ENCODE measurements at regions not wholly inside any gene's neighbourhood (a gene's known extent, or its start where the extent isn't known, plus 50 kb on each side); places are given as distances from the start of the nearest gene placed in this dataset.
"Not testable (repeated sequence)": the region's sequence is repeated elsewhere in the genome, so short reads cannot be mapped to it uniquely, and the experiment has no call there.

DNA sequence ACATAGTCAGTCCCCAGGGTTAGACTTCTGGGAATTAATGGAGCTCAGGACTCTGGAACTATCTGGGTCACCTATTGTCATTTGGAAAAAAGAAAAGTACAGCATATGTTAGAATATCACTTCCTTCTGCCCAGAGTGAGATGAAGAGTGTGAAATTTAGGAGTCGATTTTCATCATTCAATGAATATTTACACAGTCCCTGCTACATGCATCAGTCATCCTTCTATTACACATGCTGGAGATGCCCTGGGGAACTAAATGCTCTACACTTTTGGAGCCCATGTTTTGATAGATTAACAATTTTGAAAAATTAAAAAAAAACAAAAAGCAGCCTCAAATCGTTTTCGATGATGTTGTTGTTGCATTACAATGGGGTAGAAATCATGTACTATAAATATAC, 315.4 kb downstream of the ALDH8A1 start:
- Histone ChIP-seq H3K79me2 (ENCODE audit: control insufficient read depth, insufficient read depth, low read length) (no peaks in the 10 kb centered on the region), H4K20me1 (replicated peaks; ENCODE audit: control insufficient read depth, extremely low read depth, insufficient read depth, low read length) (no peaks in the 10 kb centered on the region), H2AFZ (ENCODE audit: low read depth, low read length) (no peak overlapping the region), H3K4me3 (replicated peaks in 1 of 3; ENCODE audit: insufficient read depth in 1 of 3, low read depth in 1 of 3, low read length in 3 of 3) (no peak overlapping the region), H3K9me3 (replicated peaks; ENCODE audit: control insufficient read depth, insufficient read depth, low read length) (no peaks in the 10 kb centered on the region), H3K9me1 (replicated peaks; ENCODE audit: control insufficient read depth, extremely low read depth, insufficient read depth, low read length) (no peaks in the 10 kb centered on the region), H3K9ac (replicated peaks; ENCODE audit: extremely low read depth, insufficient read depth, low read length) (no peak overlapping the region), H3K27ac (ENCODE audit: insufficient read depth, low read depth, low read length) (no peak overlapping the region), H3K4me2 (ENCODE audit: insufficient read depth, low read length) (no peak overlapping the region), H3K4me1 (ENCODE audit: control insufficient read depth, extremely low read depth, insufficient read depth, low read length) (no peaks in the 10 kb centered on the region), H3K27me3 (ENCODE audit: control insufficient read depth in 2 of 2, insufficient read depth in 2 of 2, low read length in 2 of 2) (no peaks in the 10 kb centered on the region), H3K36me3 (ENCODE audit: control insufficient read depth in 2 of 2, extremely low read depth in 1 of 2, insufficient read depth in 2 of 2, low read length in 2 of 2) (no peaks in the 10 kb centered on the region)
- CTCF ChIA-PET = interaction anchor here (2.0 kb wide), 1 partner anchor 11 kb away, joined by 7 read pairs; no protein-coding TSS in a partner anchor
- TF ChIP-seq MYC (IDR thresholded peaks at IDR 0.05; ENCODE audit: low read depth, low read length) = no peak
- POLR2A ChIA-PET = interaction anchor here (0.5 kb wide), 1 partner anchor 147 kb away, joined by 3 read pairs; no protein-coding TSS in a partner anchor
- no TSS peak for BruUV-seq (replicated peaks)
- intact Hi-C loops (cut with micrococcal nuclease) = no loop called here
- FAIRE-seq (no peak), DNase-seq (ENCODE audit: low read depth, low spot score) (no peak)
- dilution Hi-C loops (cut with MboI; ENCODE audit: extremely low pct_ligation_motif_present, low sequenced_read_pairs) = no loop called here

DNA sequence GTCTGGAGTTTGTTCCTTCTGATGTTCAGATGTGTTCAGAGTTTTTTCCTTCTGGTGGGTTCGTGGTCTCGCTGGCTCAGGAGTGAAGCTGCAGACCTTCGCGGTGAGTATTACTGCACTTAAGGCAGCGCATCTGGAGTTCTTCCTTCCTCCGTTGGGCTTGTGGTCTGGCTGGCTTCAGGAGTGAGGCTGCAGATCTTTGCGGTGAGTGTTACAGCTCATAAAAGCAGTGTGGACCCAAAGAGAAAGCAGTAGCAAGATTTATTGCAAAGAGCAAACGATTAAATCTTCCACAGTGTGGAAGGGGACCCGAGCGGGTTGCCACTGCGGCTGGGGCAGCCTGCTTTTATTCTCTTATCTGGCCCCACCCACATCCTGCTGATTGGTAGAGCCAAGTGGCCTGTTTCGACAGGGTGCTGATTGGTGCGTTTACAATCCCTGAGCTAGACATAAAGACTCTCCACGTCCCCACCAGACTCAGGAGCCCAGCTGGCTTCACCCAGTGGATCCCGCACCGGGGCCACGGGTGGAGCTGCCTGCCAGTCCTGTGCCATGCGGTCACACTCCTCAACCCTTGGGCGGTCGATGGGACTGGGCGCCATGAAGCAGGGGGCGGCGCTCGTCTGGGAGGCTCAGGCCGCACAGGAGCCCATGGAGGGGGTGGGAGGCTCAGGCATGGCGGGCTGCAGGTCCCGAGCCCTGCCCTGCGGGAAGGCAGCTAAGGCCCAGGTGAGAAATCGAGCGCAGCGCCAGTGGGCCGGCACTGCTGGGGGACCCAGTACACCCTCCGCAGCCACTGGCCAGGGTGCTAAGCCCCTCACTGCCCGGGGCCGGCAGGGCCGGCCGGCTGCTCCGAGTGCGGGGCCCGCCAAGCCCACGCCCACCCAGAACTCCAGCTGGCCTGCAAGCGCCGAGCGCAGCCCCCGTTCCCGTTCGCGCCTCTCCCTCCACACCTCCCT, 315.3 kb upstream of the SGK1 start:
- H3K9me1 ChIP-seq (replicated peaks; ENCODE audit: control insufficient read depth, extremely low read depth, insufficient read depth, low read length); H3K27me3 ChIP-seq (ENCODE audit: control insufficient read depth in 2 of 2, insufficient read depth in 2 of 2, low read length in 2 of 2); DNase-seq (ENCODE audit: low read depth, low spot score); H3K4me1 ChIP-seq (ENCODE audit: control insufficient read depth, extremely low read depth, insufficient read depth, low read length); H3K79me2 ChIP-seq (ENCODE audit: control insufficient read depth, insufficient read depth, low read length); POLR2A ChIA-PET; H3K4me2 ChIP-seq (ENCODE audit: insufficient read depth, low read length); BruUV-seq (replicated peaks); H3K27ac ChIP-seq (ENCODE audit: insufficient read depth, low read depth, low read length); H4K20me1 ChIP-seq (replicated peaks; ENCODE audit: control insufficient read depth, extremely low read depth, insufficient read depth, low read length); H2AFZ ChIP-seq (ENCODE audit: low read depth, low read length); H3K9ac ChIP-seq (replicated peaks; ENCODE audit: extremely low read depth, insufficient read depth, low read length); dilution Hi-C loops (cut with MboI; ENCODE audit: extremely low pct_ligation_motif_present, low sequenced_read_pairs); H3K36me3 ChIP-seq (ENCODE audit: control insufficient read depth in 2 of 2, extremely low read depth in 1 of 2, insufficient read depth in 2 of 2, low read length in 2 of 2); H3K9me3 ChIP-seq (replicated peaks; ENCODE audit: control insufficient read depth, insufficient read depth, low read length); intact Hi-C loops (cut with micrococcal nuclease); FAIRE-seq; H3K4me3 ChIP-seq (replicated peaks in 1 of 3; ENCODE audit: insufficient read depth in 1 of 3, low read depth in 1 of 3, low read length in 3 of 3): not testable (repeated sequence)
- CTCF ChIA-PET = interaction anchor here (2.0 kb wide), 1 partner anchor 10 kb away, joined by 7 read pairs; no protein-coding TSS in a partner anchor

All from endothelial cell of umbilical vein (primary cell).